Mammary epithelial cell (primary cell): ENCODE measurements at regions not wholly inside any gene's neighbourhood (a gene's known extent, or its start where the extent isn't known, plus 50 kb on each side); places are given as distances from the start of the nearest gene placed in this dataset.

Source experiments
- CTCF ChIP-seq, 2 donors: IDR thresholded peaks in 1 of 2; conservative IDR thresholded peaks in 1 of 2; 2 replicates each; pipeline ENCODE4 v1.5.1; 2011 to 2012; ENCODE audit warnings: inconsistent platforms in 2 of 2, low read length in 2 of 2, mild to moderate bottlenecking in 2 of 2, control low read depth in 1 of 2, low read depth in 1 of 2; ENCODE audit not compliant: insufficient read depth in 1 of 2; ENCODE audit errors: extremely low read depth in 1 of 2
- EZH2 ChIP-seq: IDR thresholded peaks from 2 replicates; pipeline ENCODE4 v1.6.1; 2012; ENCODE audit warnings: low read length, inconsistent platforms, borderline replicate concordance

- TF ChIP-seq CTCF (conservative IDR thresholded peaks at IDR 0.05 in 1 of 2, IDR thresholded peaks at IDR 0.05 in 1 of 2; ENCODE audit: extremely low read depth in 1 of 2, insufficient read depth in 1 of 2, low read depth in 1 of 2, low read length in 2 of 2) (no peak), EZH2 (no peak)
Measured at GRCh38 chr22:27123880-27124279, 466.5 kb downstream of the MIAT start.
